NCI-H345 treated with DMSO at 0.1 percent for 48 hours (cell line): ENCODE measurements at regions not wholly inside any gene's neighbourhood (a gene's known extent, or its start where the extent isn't known, plus 50 kb on each side); places are given as distances from the start of the nearest gene placed in this dataset.
"Not testable (repeated sequence)": the region's sequence is repeated elsewhere in the genome, so short reads cannot be mapped to it uniquely, and the experiment has no call there.

Source experiments
- DNase-seq: peaks from one replicate; lab custom pipeline; 2025; ENCODE audit not compliant: unreplicated experiment; lab: John Stamatoyannopoulos, UW

GRCh38 chr13:59424661-59425060, 739.1 kb downstream of the DIAPH3 start:
- DNase-seq: no peak

GRCh38 chr13:59425211-59425741, 738.5 kb downstream of the DIAPH3 start:
- DNase-seq: no peak

GRCh38 chr13:59435024-59435423, 728.7 kb downstream of the DIAPH3 start:
- DNase-seq: no peak

GRCh38 chr13:59437544-59438301, 726.0 kb downstream of the DIAPH3 start:
- no peak for DNase-seq

GRCh38 chr13:59439776-59440428, 723.8 kb downstream of the DIAPH3 start:
- DNase-seq: no peak

GRCh38 chr13:59441068-59441467, 722.7 kb downstream of the DIAPH3 start:
- DNase-seq: not testable (repeated sequence)

GRCh38 chr13:59441596-59442280, 722.0 kb downstream of the DIAPH3 start:
- no peak for DNase-seq

GRCh38 chr13:59442461-59442860, 721.3 kb downstream of the DIAPH3 start:
- no peak for DNase-seq

GRCh38 chr13:59442944-59443486, 720.7 kb downstream of the DIAPH3 start:
- no peak for DNase-seq

- no peak for DNase-seq
These were observed 719.4 kb downstream of the DIAPH3 start for GRCh38 chr13:59444210-59444857.

- no peak for DNase-seq
These were observed 717.9 kb downstream of the DIAPH3 start for GRCh38 chr13:59445812-59446211.

- DNase-seq: no peak
These were observed 717.3 kb downstream of the DIAPH3 start for GRCh38 chr13:59446391-59446790.

GRCh38 chr13:59447031-59447430, 716.7 kb downstream of the DIAPH3 start:
- no peak for DNase-seq

- DNase-seq: no peak
These were observed 715.7 kb downstream of the DIAPH3 start for GRCh38 chr13:59447846-59448620.

GRCh38 chr13:59449750-59450149, 714.0 kb downstream of the DIAPH3 start:
- no peak for DNase-seq

- DNase-seq: no peak
These were observed 713.5 kb downstream of the DIAPH3 start for GRCh38 chr13:59450229-59450628.

- DNase-seq: no peak
These were observed 712.5 kb downstream of the DIAPH3 start for GRCh38 chr13:59451236-59451635.

- peak; percentile 12 for DNase-seq
These were observed 711.4 kb downstream of the DIAPH3 start for GRCh38 chr13:59452189-59452890.

- no peak for DNase-seq
These were observed 704.7 kb downstream of the DIAPH3 start for GRCh38 chr13:59458908-59459579.
